IMR-90 (cell line): ENCODE measurements at regions not wholly inside any gene's neighbourhood (a gene's known extent, or its start where the extent isn't known, plus 50 kb on each side); places are given as distances from the start of the nearest gene placed in this dataset.

Source experiments
- ATAC-seq: fragments of 200-7000 bp; cut with Tn5 transposase; 2 replicates; pipeline ENCODE4 v1.9.1; 2020; ENCODE audit warnings: low read depth, mild to moderate bottlenecking, moderate library complexity
- BruUV-seq: library from RNA; stranded (reverse); fragments of 400-500 nt; replicated peaks from 2 replicates; lab custom pipeline; 2021; lab: Mats Ljungman, UMichigan
- CTCF ChIA-PET: fragments of 300-600 bp; formaldehyde crosslinking; extraction: SDS; loops from one replicate; lab custom pipeline; 2021; ENCODE audit warnings: antibody characterized with exemption; lab: Yijun Ruan, JAX
- POLR2A ChIA-PET: fragments of 300-600 bp; sonication (Branson Sonifier 250); formaldehyde crosslinking; loops from one replicate; lab custom pipeline; 2022; ENCODE audit warnings: antibody characterized with exemption; ENCODE audit not compliant: unreplicated experiment; lab: Charles Lee
- DNase-seq: peaks from one replicate; pipeline ENCODE4 v3.0.0; 2013
- H2AFZ ChIP-seq: replicated peaks from 2 replicates; pipeline ENCODE3; 2013; ENCODE audit warnings: low read length, mild to moderate bottlenecking; ENCODE audit not compliant: poor library complexity
- H2AK5ac ChIP-seq: 2 replicates; pipeline ENCODE4 v1.6.1; 2013; ENCODE audit warnings: low read depth, low read length, inconsistent platforms
- H2AK9ac ChIP-seq: replicated peaks from 2 replicates; pipeline ENCODE3; 2013; ENCODE audit warnings: mild to moderate bottlenecking, low read depth, low read length, moderate library complexity; ENCODE audit not compliant: poor library complexity
- H2BK120ac ChIP-seq: 2 replicates; pipeline ENCODE4 v1.6.1; 2013; ENCODE audit warnings: low read depth, low read length, inconsistent platforms
- H2BK15ac ChIP-seq: 3 replicates; pipeline ENCODE4 v1.6.1; 2013; ENCODE audit warnings: low read depth, low read length, inconsistent platforms
- H2BK20ac ChIP-seq: 2 replicates; pipeline ENCODE4 v1.6.1; 2013; ENCODE audit warnings: low read depth, mild to moderate bottlenecking, inconsistent platforms, low read length, moderate library complexity
- H2BK5ac ChIP-seq: 2 replicates; pipeline ENCODE4 v1.6.1; 2013; ENCODE audit warnings: mild to moderate bottlenecking, low read depth, low read length, inconsistent platforms; ENCODE audit not compliant: poor library complexity, severe bottlenecking
- H3K14ac ChIP-seq: replicated peaks from 2 replicates; pipeline ENCODE4 v1.6.1; 2013; ENCODE audit warnings: low read depth, low read length, inconsistent platforms
- H3K18ac ChIP-seq: 2 replicates; pipeline ENCODE4 v1.6.1; 2013; ENCODE audit warnings: low read depth, low read length, control low read depth
- H3K23ac ChIP-seq: 2 replicates; pipeline ENCODE4 v1.6.1; 2013; ENCODE audit warnings: low read depth, low read length, inconsistent platforms
- H3K27ac ChIP-seq: 2 replicates; pipeline ENCODE4 v1.5.1; 2013; ENCODE audit warnings: mild to moderate bottlenecking, control low read depth, low read length; ENCODE audit not compliant: insufficient read depth
- H3K27me3 ChIP-seq: 2 replicates; pipeline ENCODE4 v1.6.1; 2013; ENCODE audit warnings: low read length; ENCODE audit not compliant: control insufficient read depth, insufficient read depth
- H3K36me3 ChIP-seq: 2 replicates; pipeline ENCODE4 v1.6.1; 2013; ENCODE audit warnings: low read length, mixed read lengths; ENCODE audit not compliant: control insufficient read depth, insufficient read depth
- H3K4ac ChIP-seq: 2 replicates; pipeline ENCODE4 v1.6.1; 2013; ENCODE audit warnings: low read depth, low read length, inconsistent platforms
- H3K4me1 ChIP-seq: 2 replicates; pipeline ENCODE4 v1.6.1; 2013; ENCODE audit warnings: low read length, mixed read lengths; ENCODE audit not compliant: control insufficient read depth, insufficient read depth
- H3K4me2 ChIP-seq: 2 replicates; pipeline ENCODE4 v1.6.1; 2013; ENCODE audit warnings: low read depth, mild to moderate bottlenecking, control low read depth, low read length, moderate library complexity
- H3K4me3 ChIP-seq: 2 replicates; pipeline ENCODE4 v1.5.1; 2013; ENCODE audit warnings: low read depth, mild to moderate bottlenecking, control low read depth, low read length, moderate library complexity; ENCODE audit not compliant: insufficient read depth
- H3K56ac ChIP-seq: 2 replicates; pipeline ENCODE4 v1.6.1; 2013; ENCODE audit warnings: low read length, inconsistent platforms; ENCODE audit not compliant: insufficient read depth; ENCODE audit errors: extremely low read depth
- H3K79me1 ChIP-seq, 2 experiments: 2 replicates each; pipeline ENCODE4 v1.6.1; 2013; ENCODE audit warnings: low read length in 2 of 2, inconsistent platforms in 1 of 2, low read depth in 1 of 2
- H3K9ac ChIP-seq: 2 replicates; pipeline ENCODE4 v1.6.1; 2013; ENCODE audit warnings: low read depth, low read length, control low read depth
- H3K9me1 ChIP-seq: 2 replicates; pipeline ENCODE4 v1.6.1; 2013; ENCODE audit warnings: low read length, inconsistent platforms; ENCODE audit not compliant: insufficient read depth
- H3K9me3 ChIP-seq: 2 replicates; pipeline ENCODE4 v1.6.1; 2013; ENCODE audit warnings: low read length; ENCODE audit not compliant: control insufficient read depth, insufficient read depth
- H4K20me1 ChIP-seq: 2 replicates; pipeline ENCODE4 v1.6.1; 2013; ENCODE audit warnings: low read length, inconsistent platforms; ENCODE audit not compliant: insufficient read depth
- H4K5ac ChIP-seq: 2 replicates; pipeline ENCODE4 v1.6.1; 2013; ENCODE audit warnings: mild to moderate bottlenecking, low read depth, low read length, control low read depth
- H4K8ac ChIP-seq, 2 experiments: 2 replicates each; pipeline ENCODE4 v1.6.1; 2013; ENCODE audit warnings: low read depth in 2 of 2, low read length in 2 of 2, control low read depth in 1 of 2, inconsistent platforms in 1 of 2
- H4K91ac ChIP-seq: 2 replicates; pipeline ENCODE4 v1.6.1; 2013; ENCODE audit warnings: low read depth, low read length, inconsistent platforms; ENCODE audit not compliant: insufficient read depth
- BHLHE40 ChIP-seq: fragments of 150-350 bp; IDR thresholded peaks from 2 replicates; pipeline ENCODE4 v1.6.1; 2016; ENCODE audit warnings: mild to moderate bottlenecking, low read depth, low read length
- CEBPB ChIP-seq: IDR thresholded peaks from 2 replicates; pipeline ENCODE4 v1.6.1; 2012; ENCODE audit warnings: low read depth, low read length, improper control_type of control experiment
- CHD1 ChIP-seq: IDR thresholded peaks from 2 replicates; pipeline ENCODE4 v1.6.1; 2012; ENCODE audit warnings: low read depth, low read length, improper control_type of control experiment
- ELK1 ChIP-seq: fragments of 150-350 bp; IDR thresholded peaks from 2 replicates; pipeline ENCODE4 v1.6.1; 2016; ENCODE audit warnings: low read depth, mild to moderate bottlenecking, low read length, moderate library complexity, borderline replicate concordance
- FOS ChIP-seq: fragments of 150-350 bp; IDR thresholded peaks from 2 replicates; pipeline ENCODE4 v1.6.1; 2016; ENCODE audit warnings: low read depth, low read length
- MAFK ChIP-seq: IDR thresholded peaks from 2 replicates; pipeline ENCODE4 v1.6.1; 2012; ENCODE audit warnings: low read depth, low read length, improper control_type of control experiment
- MAZ ChIP-seq: IDR thresholded peaks from 2 replicates; pipeline ENCODE4 v1.6.1; 2012; ENCODE audit warnings: low read depth, mild to moderate bottlenecking, low read length, improper control_type of control experiment, moderate library complexity, borderline replicate concordance
- MXI1 ChIP-seq: IDR thresholded peaks from 2 replicates; pipeline ENCODE4 v1.6.1; 2012; ENCODE audit warnings: low read depth, mild to moderate bottlenecking, low read length, moderate library complexity, borderline replicate concordance
- NFE2L2 ChIP-seq: fragments of 150-350 bp; IDR thresholded peaks from 2 replicates; pipeline ENCODE4 v1.6.1; 2016; ENCODE audit warnings: low read depth, mild to moderate bottlenecking, low read length
- POLR2A ChIP-seq: IDR thresholded peaks from 2 replicates; pipeline ENCODE4 v1.6.1; 2012; ENCODE audit warnings: mild to moderate bottlenecking, low read depth, low read length
- RAD21 ChIP-seq: IDR thresholded peaks from 2 replicates; pipeline ENCODE4 v1.6.1; 2012; ENCODE audit warnings: low read length, improper control_type of control experiment
- RCOR1 ChIP-seq: IDR thresholded peaks from 2 replicates; pipeline ENCODE4 v1.6.1; 2012; ENCODE audit warnings: mild to moderate bottlenecking, low read length, improper control_type of control experiment; ENCODE audit not compliant: insufficient replicate concordance
- RFX5 ChIP-seq: IDR thresholded peaks from 2 replicates; pipeline ENCODE4 v1.8.0; 2012; ENCODE audit warnings: low read depth, mild to moderate bottlenecking, low read length, moderate library complexity
- SMC3 ChIP-seq: fragments of 150-350 bp; IDR thresholded peaks from 2 replicates; pipeline ENCODE4 v1.6.1; 2016; ENCODE audit warnings: low read depth, mild to moderate bottlenecking, antibody characterized with exemption, low read length, moderate library complexity
- USF2 ChIP-seq: fragments of 150-350 bp; IDR thresholded peaks from 2 replicates; pipeline ENCODE4 v1.6.1; 2017; ENCODE audit warnings: mild to moderate bottlenecking, antibody characterized with exemption, low read length, low read depth
- WGBS, 2 experiments: methylation state at CpG; one replicate each; pipeline versions ENCODE4 v1.1.5 to v1.1.7; 2013; ENCODE audit warnings: missing lambda C conversion rate in 2 of 2; ENCODE audit not compliant: insufficient read length in 1 of 2; ENCODE audit errors: extremely low coverage in 2 of 2; 5-methylcytosine and 5-hydroxymethylcytosine counted together
- dilution Hi-C: fragments of 300-500 bp; cut with HindIII; formaldehyde crosslinking; loops from one replicate; pipeline ENCODE4 v1.14.3; 2018; ENCODE audit warnings: low sequenced_read_pairs; ENCODE audit not compliant: unreplicated experiment
- in situ Hi-C: fragments of 300-500 bp; cut with MboI; formaldehyde crosslinking; loops from 3 replicates; pipeline ENCODE4 v1.14.3; 2019; ENCODE audit warnings: low sequenced_read_pairs, inconsistent platforms, mixed read lengths
- intact Hi-C: fragments of 100-400 bp; cut with micrococcal nuclease; formaldehyde crosslinking; loops from 2 replicates; pipeline ENCODE4 v1.10.0; 2022
- TF ChIP-seq, protein P1 (sequence below): conservative IDR thresholded peaks from 2 replicates; pipeline ENCODE4 v1.5.1; 2012; ENCODE audit warnings: mild to moderate bottlenecking, low read depth, low read length, improper control_type of control experiment

- no peak overlapping the region for H2AK5ac ChIP-seq
- intact Hi-C loops (no loop called here), dilution Hi-C loops (no loop called here), in situ Hi-C loops (no loop called here)
- POLR2A ChIA-PET = no interaction called here
- DNase-seq (no peak), ATAC-seq (no peak)
- H2BK5ac ChIP-seq = no peak overlapping the region
- no peaks in the 10 kb centered on the region for H4K20me1 ChIP-seq
- TF ChIP-seq ELK1 (no peak), USF2 (no peak), FOS (no peak), RAD21 (no peak), MAZ (no peak), MXI1 (no peak), NFE2L2 (no peak), MAFK (no peak), BHLHE40 (no peak), CEBPB (no peak), POLR2A (no peak), CHD1 (no peak), RCOR1 (no peak), SMC3 (no peak), RFX5 (no peak)
- TF ChIP-seq, protein P1, sequence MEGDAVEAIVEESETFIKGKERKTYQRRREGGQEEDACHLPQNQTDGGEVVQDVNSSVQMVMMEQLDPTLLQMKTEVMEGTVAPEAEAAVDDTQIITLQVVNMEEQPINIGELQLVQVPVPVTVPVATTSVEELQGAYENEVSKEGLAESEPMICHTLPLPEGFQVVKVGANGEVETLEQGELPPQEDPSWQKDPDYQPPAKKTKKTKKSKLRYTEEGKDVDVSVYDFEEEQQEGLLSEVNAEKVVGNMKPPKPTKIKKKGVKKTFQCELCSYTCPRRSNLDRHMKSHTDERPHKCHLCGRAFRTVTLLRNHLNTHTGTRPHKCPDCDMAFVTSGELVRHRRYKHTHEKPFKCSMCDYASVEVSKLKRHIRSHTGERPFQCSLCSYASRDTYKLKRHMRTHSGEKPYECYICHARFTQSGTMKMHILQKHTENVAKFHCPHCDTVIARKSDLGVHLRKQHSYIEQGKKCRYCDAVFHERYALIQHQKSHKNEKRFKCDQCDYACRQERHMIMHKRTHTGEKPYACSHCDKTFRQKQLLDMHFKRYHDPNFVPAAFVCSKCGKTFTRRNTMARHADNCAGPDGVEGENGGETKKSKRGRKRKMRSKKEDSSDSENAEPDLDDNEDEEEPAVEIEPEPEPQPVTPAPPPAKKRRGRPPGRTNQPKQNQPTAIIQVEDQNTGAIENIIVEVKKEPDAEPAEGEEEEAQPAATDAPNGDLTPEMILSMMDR = no peak
- no peak overlapping the region for H3K56ac ChIP-seq
- CTCF ChIA-PET = no interaction called here
- no peak overlapping the region for H3K18ac ChIP-seq
- BruUV-seq = no TSS peak
- H4K5ac ChIP-seq = no peak overlapping the region
- no peak overlapping the region for H2BK120ac ChIP-seq
- H3K4me3 ChIP-seq = no peak overlapping the region
- no peak overlapping the region for H4K8ac ChIP-seq
- H2AFZ ChIP-seq = no peak overlapping the region
- no peaks in the 10 kb centered on the region for H3K36me3 ChIP-seq
- no peaks in the 10 kb centered on the region for H3K27me3 ChIP-seq
- no peak overlapping the region for H3K4me2 ChIP-seq
- no peak overlapping the region for H2AK9ac ChIP-seq
- H2BK15ac ChIP-seq = no peak overlapping the region
- H3K9ac ChIP-seq = no peak overlapping the region
- H4K91ac ChIP-seq = no peak overlapping the region
- no peaks in the 10 kb centered on the region for H3K4me1 ChIP-seq
- no peaks in the 10 kb centered on the region for H3K79me1 ChIP-seq
- no peak overlapping the region for H3K14ac ChIP-seq
- H2BK20ac ChIP-seq = no peak overlapping the region
- WGBS, 2 experiments = 69% methylated on average over 2 of the region's 8 CpGs; no CpG with 5 or more reads in 1 of the 2 experiments
- no peak overlapping the region for H3K27ac ChIP-seq
- H3K9me3 ChIP-seq = 0 out of 2 replicates have a peak, but pooled peaks cover 2% of the 10 kb centered on the region
- no peaks in the 10 kb centered on the region for H3K9me1 ChIP-seq
- H3K23ac ChIP-seq = no peak overlapping the region
- H3K4ac ChIP-seq = no peak overlapping the region
These were observed 256.7 kb upstream of the CNR1 start for GRCh38 chr6:88422831-88423230.
